KMS-11 (cell line): ENCODE measurements at regions not wholly inside any gene's neighbourhood (a gene's known extent, or its start where the extent isn't known, plus 50 kb on each side); places are given as distances from the start of the nearest gene placed in this dataset.

Source experiments
- H2AFZ ChIP-seq: fragments of 200-600 bp; sonication (generic); 2 replicates; pipeline ENCODE4 v1.6.1; 2016; ENCODE audit warnings: antibody characterized with exemption, mixed run types, low read depth
- H3K27ac ChIP-seq: fragments of 200-600 bp; sonication (generic); 2 replicates; pipeline ENCODE4 v1.6.1; 2016; ENCODE audit warnings: mild to moderate bottlenecking, mixed run types
- H3K27me3 ChIP-seq: fragments of 200-600 bp; sonication (generic); 2 replicates; pipeline ENCODE4 v1.6.1; 2017; ENCODE audit warnings: mild to moderate bottlenecking, low read depth, mixed run types, moderate library complexity; ENCODE audit not compliant: insufficient read depth
- H3K36me3 ChIP-seq: fragments of 200-600 bp; sonication (generic); 2 replicates; pipeline ENCODE4 v1.6.1; 2017; ENCODE audit warnings: mild to moderate bottlenecking, mixed run types; ENCODE audit not compliant: insufficient read depth
- H3K4me1 ChIP-seq: fragments of 200-600 bp; sonication (generic); 2 replicates; pipeline ENCODE4 v1.6.1; 2016; ENCODE audit warnings: mild to moderate bottlenecking, low read depth, mixed run types; ENCODE audit not compliant: poor library complexity, severe bottlenecking
- H3K4me2 ChIP-seq: fragments of 200-600 bp; sonication (generic); 2 replicates; pipeline ENCODE4 v1.7.0; 2016; ENCODE audit warnings: mild to moderate bottlenecking, mixed run types
- H3K4me3 ChIP-seq: fragments of 200-600 bp; sonication (generic); IDR thresholded peaks from 2 replicates; pipeline ENCODE4 v1.6.1; 2017; ENCODE audit warnings: low read depth, low read length, mixed read lengths; ENCODE audit not compliant: insufficient read depth
- H3K79me2 ChIP-seq: fragments of 200-600 bp; sonication (generic); 2 replicates; pipeline ENCODE4 v1.6.1; 2016; ENCODE audit warnings: low read depth, mixed run types; ENCODE audit not compliant: insufficient read depth
- H3K9ac ChIP-seq: fragments of 200-600 bp; sonication (generic); 2 replicates; pipeline ENCODE4 v1.6.1; 2016; ENCODE audit warnings: mild to moderate bottlenecking, mixed run types
- H4K20me1 ChIP-seq: fragments of 200-600 bp; sonication (generic); 2 replicates; pipeline ENCODE4 v1.6.1; 2016; ENCODE audit warnings: mild to moderate bottlenecking, mixed run types; ENCODE audit not compliant: insufficient read depth
- TF ChIP-seq, protein P1 (sequence below): fragments of 200-600 bp; sonication (generic); conservative IDR thresholded peaks from 2 replicates; pipeline ENCODE4 v1.6.1; 2017; ENCODE audit warnings: low read depth, mild to moderate bottlenecking, antibody characterized with exemption, low read length, moderate library complexity, mixed read lengths

DNA sequence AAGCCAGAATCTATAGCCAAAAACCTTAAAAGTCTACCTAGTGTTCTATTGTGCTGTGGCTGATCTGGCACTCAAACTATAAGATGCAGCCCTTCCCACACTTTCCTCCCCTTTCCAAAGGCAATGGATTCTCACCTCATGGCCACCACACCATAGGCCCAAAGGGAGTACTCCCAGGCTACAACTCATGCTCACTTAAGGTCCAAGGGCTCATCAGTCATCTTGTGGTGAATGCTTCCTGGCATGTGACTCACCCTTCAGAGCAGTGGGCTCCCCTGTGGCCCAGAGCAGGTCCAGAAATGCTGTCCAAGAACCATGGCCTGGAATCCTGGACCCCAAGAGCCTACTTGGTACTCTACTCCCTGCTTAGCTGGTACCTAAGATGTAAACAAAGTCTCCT, 181.0 kb downstream of the CHRDL1 start:
- Histone ChIP-seq H3K36me3 (no peaks in the 10 kb centered on the region), H2AFZ (no peak overlapping the region), H3K9ac (no peak overlapping the region), H3K79me2 (no peaks in the 10 kb centered on the region), H3K27me3 (no peaks in the 10 kb centered on the region), H4K20me1 (no peaks in the 10 kb centered on the region), H3K4me2 (no peak overlapping the region), H3K4me3 (no peak overlapping the region), H3K27ac (no peak overlapping the region), H3K4me1 (no peaks in the 10 kb centered on the region)
- TF ChIP-seq, protein P1, sequence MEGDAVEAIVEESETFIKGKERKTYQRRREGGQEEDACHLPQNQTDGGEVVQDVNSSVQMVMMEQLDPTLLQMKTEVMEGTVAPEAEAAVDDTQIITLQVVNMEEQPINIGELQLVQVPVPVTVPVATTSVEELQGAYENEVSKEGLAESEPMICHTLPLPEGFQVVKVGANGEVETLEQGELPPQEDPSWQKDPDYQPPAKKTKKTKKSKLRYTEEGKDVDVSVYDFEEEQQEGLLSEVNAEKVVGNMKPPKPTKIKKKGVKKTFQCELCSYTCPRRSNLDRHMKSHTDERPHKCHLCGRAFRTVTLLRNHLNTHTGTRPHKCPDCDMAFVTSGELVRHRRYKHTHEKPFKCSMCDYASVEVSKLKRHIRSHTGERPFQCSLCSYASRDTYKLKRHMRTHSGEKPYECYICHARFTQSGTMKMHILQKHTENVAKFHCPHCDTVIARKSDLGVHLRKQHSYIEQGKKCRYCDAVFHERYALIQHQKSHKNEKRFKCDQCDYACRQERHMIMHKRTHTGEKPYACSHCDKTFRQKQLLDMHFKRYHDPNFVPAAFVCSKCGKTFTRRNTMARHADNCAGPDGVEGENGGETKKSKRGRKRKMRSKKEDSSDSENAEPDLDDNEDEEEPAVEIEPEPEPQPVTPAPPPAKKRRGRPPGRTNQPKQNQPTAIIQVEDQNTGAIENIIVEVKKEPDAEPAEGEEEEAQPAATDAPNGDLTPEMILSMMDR, result no peak
